GM18868 (cell line): ENCODE measurements at regions not wholly inside any gene's neighbourhood (a gene's known extent, or its start where the extent isn't known, plus 50 kb on each side); places are given as distances from the start of the nearest gene placed in this dataset.
A peak's percentile ranks its signal among the peaks of the same experiment; 100 is the strongest.

Source experiments
- ATAC-seq: cut with Tn5 transposase; IDR thresholded peaks from one replicate; pipeline ENCODE4 v1.9.1; 2021; ENCODE audit warnings: mild to moderate bottlenecking, moderate library complexity; ENCODE audit not compliant: unreplicated experiment

- ATAC-seq = no peak
Measured at GRCh38 chr6:132934496-132934895, 120.1 kb downstream of the RPS12 start.

GRCh38 chr6:132936646-132937045, 122.3 kb downstream of the RPS12 start:
- ATAC-seq = no peak

- ATAC-seq = peak; percentile 67
Measured at GRCh38 chr6:132937466-132937906, 123.1 kb downstream of the RPS12 start.

- no peak for ATAC-seq
Measured at GRCh38 chr6:132948889-132949288, 134.5 kb downstream of the RPS12 start.

GRCh38 chr6:132950566-132950965, 136.2 kb downstream of the RPS12 start:
- no peak for ATAC-seq

- ATAC-seq = no peak
Measured at GRCh38 chr6:132952031-132952867, 137.9 kb downstream of the RPS12 start.

- ATAC-seq = no peak
Measured at GRCh38 chr6:132952986-132953385, 138.6 kb downstream of the RPS12 start.

- no peak for ATAC-seq
Measured at GRCh38 chr6:132954222-132954621, 139.9 kb downstream of the RPS12 start.

- no peak for ATAC-seq
Measured at GRCh38 chr6:132954936-132955335, 140.6 kb downstream of the RPS12 start.

GRCh38 chr6:132959639-132960326, 145.4 kb downstream of the RPS12 start:
- ATAC-seq = no peak

GRCh38 chr6:132960720-132961119, 146.4 kb downstream of the RPS12 start:
- no peak for ATAC-seq

GRCh38 chr6:132961122-132961521, 146.8 kb downstream of the RPS12 start:
- no peak for ATAC-seq

- no peak for ATAC-seq
Measured at GRCh38 chr6:132961610-132962009, 147.2 kb downstream of the RPS12 start.

GRCh38 chr6:132962936-132963868, 148.8 kb downstream of the RPS12 start:
- ATAC-seq = peak; percentile 57

- peak; percentile 66 for ATAC-seq
Measured at GRCh38 chr6:132964101-132964867, 149.9 kb downstream of the RPS12 start.

GRCh38 chr6:132964868-132965382, 150.6 kb downstream of the RPS12 start:
- peak; percentile 23 for ATAC-seq

GRCh38 chr6:132967871-132968270, 153.5 kb downstream of the RPS12 start:
- ATAC-seq = no peak

- ATAC-seq = no peak
Measured at GRCh38 chr6:132968419-132968950, 154.1 kb downstream of the RPS12 start.

GRCh38 chr6:132969196-132969595, 154.8 kb downstream of the RPS12 start:
- no peak for ATAC-seq

GRCh38 chr6:132971676-132972075, 157.3 kb downstream of the RPS12 start:
- ATAC-seq = no peak
